ENCODE measurements at regions not wholly inside any gene's neighbourhood (a gene's known extent, or its start where the extent isn't known, plus 50 kb on each side); places are given as distances from the start of the nearest gene placed in this dataset.

GRCh38 chr13:104045907-104046306, 979.7 kb upstream of the SLC10A2 start:
- TF ChIP-seq POLR2AphosphoS5 (IDR thresholded peaks at IDR 0.05; ENCODE audit: borderline replicate concordance, low read depth, low read length) (no peak), EZH2 (IDR thresholded peaks at IDR 0.05) (no peak)

All from SK-N-MC (cell line).